ENCODE measurements at regions not wholly inside any gene's neighbourhood (a gene's known extent, or its start where the extent isn't known, plus 50 kb on each side); places are given as distances from the start of the nearest gene placed in this dataset.

- no peaks in the 10 kb centered on the region for H3K9me3 ChIP-seq
- no peak for DNase-seq
- no peak for ATAC-seq (ENCODE audit: low FRiP score in 2 of 2)
Observed at GRCh38 chr10:78914502-78915189, 154.1 kb upstream of the ZMIZ1 start.

DNA sequence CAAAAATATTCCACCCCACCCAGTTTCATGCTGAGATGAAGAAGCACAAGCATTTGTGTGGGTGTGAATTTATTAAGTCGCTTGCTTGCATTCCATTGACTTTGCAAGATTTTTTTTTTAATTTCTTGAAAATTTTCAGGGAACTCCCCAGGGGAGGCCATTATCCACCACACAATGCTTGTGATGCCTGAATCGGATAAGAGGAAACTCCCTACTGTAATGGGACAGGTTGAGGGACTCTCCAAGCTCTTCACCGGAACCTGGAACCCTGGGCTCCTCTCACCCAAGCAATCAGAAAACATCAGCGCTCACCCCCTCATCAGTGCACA is 153.6 kb upstream of the ZMIZ1 start:
- no peaks in the 10 kb centered on the region for H3K9me3 ChIP-seq
- H3K4me3 ChIP-seq = no peak overlapping the region
- no peak for ATAC-seq (ENCODE audit: low FRiP score in 2 of 2)
- no peaks in the 10 kb centered on the region for H3K27me3 ChIP-seq
- peaks cover 5 to 26% (median 15%) of the 10 kb centered on the region in 4 donors for H3K4me1 ChIP-seq
- H3K27ac ChIP-seq = no peak overlapping the region
- 64 to 74% methylated on average over 4 of the region's 4 CpGs for WGBS, 2 donors
- TF ChIP-seq POLR2AphosphoS5 (IDR thresholded peaks at IDR 0.05) = no peak
- TF ChIP-seq EP300 (IDR thresholded peaks at IDR 0.05) = no peak
- no peak for TF ChIP-seq POLR2A (IDR thresholded peaks at IDR 0.05)
- H3K36me3 ChIP-seq = no peaks in the 10 kb centered on the region
- DNase-seq = no peak

More at GRCh38 chr10:78914502-78915189, 154.1 kb upstream of the ZMIZ1 start:
- Histone ChIP-seq H3K4me3 (no peak overlapping the region), H3K27ac (no peak overlapping the region), H3K27me3 (no peaks in the 10 kb centered on the region), H3K4me1 (peaks cover 5 to 26% (median 15%) of the 10 kb centered on the region in 4 donors), H3K36me3 (no peaks in the 10 kb centered on the region)
- 60 to 64% methylated on average over 8 to 9 of the region's 9 CpGs for WGBS, 2 donors
- TF ChIP-seq, protein P1, sequence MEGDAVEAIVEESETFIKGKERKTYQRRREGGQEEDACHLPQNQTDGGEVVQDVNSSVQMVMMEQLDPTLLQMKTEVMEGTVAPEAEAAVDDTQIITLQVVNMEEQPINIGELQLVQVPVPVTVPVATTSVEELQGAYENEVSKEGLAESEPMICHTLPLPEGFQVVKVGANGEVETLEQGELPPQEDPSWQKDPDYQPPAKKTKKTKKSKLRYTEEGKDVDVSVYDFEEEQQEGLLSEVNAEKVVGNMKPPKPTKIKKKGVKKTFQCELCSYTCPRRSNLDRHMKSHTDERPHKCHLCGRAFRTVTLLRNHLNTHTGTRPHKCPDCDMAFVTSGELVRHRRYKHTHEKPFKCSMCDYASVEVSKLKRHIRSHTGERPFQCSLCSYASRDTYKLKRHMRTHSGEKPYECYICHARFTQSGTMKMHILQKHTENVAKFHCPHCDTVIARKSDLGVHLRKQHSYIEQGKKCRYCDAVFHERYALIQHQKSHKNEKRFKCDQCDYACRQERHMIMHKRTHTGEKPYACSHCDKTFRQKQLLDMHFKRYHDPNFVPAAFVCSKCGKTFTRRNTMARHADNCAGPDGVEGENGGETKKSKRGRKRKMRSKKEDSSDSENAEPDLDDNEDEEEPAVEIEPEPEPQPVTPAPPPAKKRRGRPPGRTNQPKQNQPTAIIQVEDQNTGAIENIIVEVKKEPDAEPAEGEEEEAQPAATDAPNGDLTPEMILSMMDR (IDR thresholded peaks at IDR 0.05) = no peak
- TF ChIP-seq POLR2AphosphoS5 (IDR thresholded peaks at IDR 0.05) (no peak), POLR2A (IDR thresholded peaks at IDR 0.05) (no peak), EP300 (IDR thresholded peaks at IDR 0.05) (no peak)

DNA sequence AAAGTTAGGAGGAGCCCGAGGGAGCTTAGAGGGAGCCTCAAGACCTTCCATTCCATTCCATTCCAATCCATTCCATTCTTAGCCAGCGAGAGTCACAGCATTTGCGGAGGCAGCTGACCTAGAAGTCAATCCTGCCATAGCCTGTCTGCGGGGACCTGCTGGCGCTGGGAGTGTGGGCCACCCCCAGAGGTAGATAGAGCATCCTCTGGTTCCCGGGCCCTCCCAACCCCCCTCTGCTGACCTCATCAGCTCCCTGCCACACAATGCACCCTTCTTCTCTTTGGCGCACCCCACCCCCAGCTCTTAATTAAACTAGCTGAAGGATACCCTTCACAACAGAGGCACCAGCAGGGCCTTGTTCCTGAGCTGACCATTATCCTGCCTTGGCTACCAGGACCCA is 152.5 kb upstream of the ZMIZ1 start:
- Histone ChIP-seq H3K27me3 (no peaks in the 10 kb centered on the region), H3K9me3 (no peaks in the 10 kb centered on the region), H3K27ac (no peak overlapping the region), H3K4me3 (no peak overlapping the region), H3K36me3 (no peaks in the 10 kb centered on the region), H3K4me1 (peaks cover 5 to 20% (median 13%) of the 10 kb centered on the region in 4 donors)
- no peak for TF ChIP-seq EP300 (IDR thresholded peaks at IDR 0.05)
- TF ChIP-seq, protein P1 (IDR thresholded peaks at IDR 0.05) = no peak
- TF ChIP-seq POLR2AphosphoS5 (IDR thresholded peaks at IDR 0.05) = no peak
- TF ChIP-seq POLR2A (IDR thresholded peaks at IDR 0.05) = no peak
- ATAC-seq (ENCODE audit: low FRiP score in 2 of 2) = no peak
- WGBS, 2 donors = 90 to 94% methylated on average over 7 of the region's 7 CpGs
- DNase-seq = no peak

DNA sequence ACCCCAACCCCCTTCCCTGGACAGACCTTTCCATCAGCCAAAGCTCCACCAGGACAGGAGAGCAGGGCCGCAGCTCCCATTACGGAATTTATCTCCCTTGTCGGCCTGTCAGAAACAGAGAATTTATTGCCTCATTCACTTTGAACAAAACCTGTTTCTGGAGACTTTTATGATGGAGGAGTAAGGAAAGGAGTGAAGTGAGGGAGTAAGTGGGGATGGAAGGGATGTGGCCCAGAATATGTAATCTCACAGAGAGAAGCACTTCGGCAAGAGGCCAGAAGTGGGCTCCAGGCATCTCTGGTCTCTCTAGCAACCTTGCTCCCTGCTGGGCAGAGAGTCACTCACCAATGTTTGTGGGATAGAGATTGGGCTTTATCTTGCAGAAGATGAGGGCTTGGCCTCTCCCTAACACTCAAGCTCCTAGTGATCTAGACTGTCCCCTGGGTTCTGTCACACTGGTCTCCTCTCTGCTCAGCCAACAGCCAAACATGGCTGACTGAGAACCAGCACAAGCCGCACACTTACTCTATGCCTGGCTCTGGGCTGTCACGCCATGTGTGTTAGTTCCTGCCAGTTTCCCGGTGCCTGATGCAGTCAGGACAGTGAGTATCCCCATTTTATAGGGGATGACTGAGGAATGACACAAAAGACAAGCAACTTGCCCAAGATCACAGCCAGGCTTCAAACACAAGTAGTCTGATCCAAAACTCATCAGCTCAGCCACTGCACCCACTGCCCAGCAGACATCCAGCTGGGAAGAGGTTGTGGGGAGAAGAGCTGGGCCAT is 149.4 kb upstream of the ZMIZ1 start:
- DNase-seq (no peak), ATAC-seq (ENCODE audit: low FRiP score in 2 of 2) (no peak)
- 93 to 95% methylated on average over 7 of the region's 7 CpGs for WGBS, 2 donors
- H3K9me3 ChIP-seq = no peaks in the 10 kb centered on the region
- H3K4me1 ChIP-seq = peaks cover 0 to under 1% (median 0%) of the 10 kb centered on the region in 4 donors
- H3K36me3 ChIP-seq = no peaks in the 10 kb centered on the region
- TF ChIP-seq POLR2AphosphoS5 (IDR thresholded peaks at IDR 0.05) = no peak
- TF ChIP-seq, protein P1 (IDR thresholded peaks at IDR 0.05) = no peak
- H3K4me3 ChIP-seq = no peak overlapping the region
- H3K27ac ChIP-seq = no peak overlapping the region
- no peaks in the 10 kb centered on the region for H3K27me3 ChIP-seq

DNA sequence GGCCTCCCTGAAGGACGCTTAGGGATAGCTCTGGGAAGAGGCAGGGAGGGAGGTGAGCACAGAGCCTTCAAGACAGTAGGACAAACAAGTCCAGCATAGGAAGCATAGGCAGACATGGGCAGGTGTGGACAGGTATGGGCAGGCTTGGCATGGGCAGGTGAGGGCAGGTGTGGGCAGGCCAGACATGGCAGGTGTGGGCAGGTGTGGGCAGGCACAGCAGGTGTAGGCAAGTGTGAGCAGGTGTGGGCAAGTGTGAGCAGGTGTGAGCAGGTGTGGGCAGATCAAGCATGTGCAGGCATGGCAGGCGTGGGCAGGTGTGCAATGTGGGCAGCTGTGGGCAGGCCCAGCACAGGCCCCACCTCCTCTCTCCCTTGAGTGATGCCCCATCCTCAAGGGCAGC is 148.8 kb upstream of the ZMIZ1 start:
- no peaks in the 10 kb centered on the region for H3K27me3 ChIP-seq
- H3K36me3 ChIP-seq = no peaks in the 10 kb centered on the region
- no peaks in the 10 kb centered on the region for H3K4me1 ChIP-seq
- H3K9me3 ChIP-seq = no peaks in the 10 kb centered on the region
- WGBS, 2 donors = 87 to 92% methylated on average over 2 of the region's 2 CpGs
- ATAC-seq (ENCODE audit: low FRiP score in 2 of 2) (no peak), DNase-seq (no peak)
- TF ChIP-seq EP300 (IDR thresholded peaks at IDR 0.05) (no peak), POLR2A (IDR thresholded peaks at IDR 0.05) (no peak), POLR2AphosphoS5 (IDR thresholded peaks at IDR 0.05) (no peak)
- TF ChIP-seq, protein P1 (IDR thresholded peaks at IDR 0.05) = no peak
- H3K4me3 ChIP-seq = no peak overlapping the region
- H3K27ac ChIP-seq = no peak overlapping the region
